ENCODE measurements at regions not wholly inside any gene's neighbourhood (a gene's known extent, or its start where the extent isn't known, plus 50 kb on each side); places are given as distances from the start of the nearest gene placed in this dataset.
"Not testable (repeated sequence)": the region's sequence is repeated elsewhere in the genome, so short reads cannot be mapped to it uniquely, and the experiment has no call there.

GRCh38 chr12:127503246-127503645, 763.7 kb upstream of the TMEM132C start:
- no peak for DNase-seq (ENCODE audit: low read depth in 2 of 2)

- not testable (repeated sequence) for DNase-seq (ENCODE audit: low read depth in 2 of 2)
Measured at GRCh38 chr12:127503996-127504395, 763.0 kb upstream of the TMEM132C start.

GRCh38 chr12:127504874-127505273, 762.1 kb upstream of the TMEM132C start:
- no peak for DNase-seq (ENCODE audit: low read depth in 2 of 2)

GRCh38 chr12:127507341-127507740, 759.6 kb upstream of the TMEM132C start:
- DNase-seq (ENCODE audit: low read depth in 2 of 2), result no peak

GRCh38 chr12:127509066-127509778, 757.7 kb upstream of the TMEM132C start:
- DNase-seq (ENCODE audit: low read depth in 2 of 2), result peak; percentile 92 to 94

GRCh38 chr12:127515941-127516340, 751.0 kb upstream of the TMEM132C start:
- DNase-seq (ENCODE audit: low read depth in 2 of 2), result no peak

GRCh38 chr12:127516467-127516866, 750.5 kb upstream of the TMEM132C start:
- DNase-seq (ENCODE audit: low read depth in 2 of 2), result no peak

GRCh38 chr12:127519779-127520178, 747.2 kb upstream of the TMEM132C start:
- DNase-seq (ENCODE audit: low read depth in 2 of 2), result no peak

GRCh38 chr12:127526925-127527324, 740.0 kb upstream of the TMEM132C start:
- DNase-seq (ENCODE audit: low read depth in 2 of 2), result no peak

- no peak for DNase-seq (ENCODE audit: low read depth in 2 of 2)
Measured at GRCh38 chr12:127528551-127528950, 738.4 kb upstream of the TMEM132C start.

GRCh38 chr12:127531542-127531941, 735.4 kb upstream of the TMEM132C start:
- no peak for DNase-seq (ENCODE audit: low read depth in 2 of 2)

GRCh38 chr12:127533353-127533752, 733.6 kb upstream of the TMEM132C start:
- no peak for DNase-seq (ENCODE audit: low read depth in 2 of 2)

GRCh38 chr12:127536833-127537428, 730.0 kb upstream of the TMEM132C start:
- DNase-seq (ENCODE audit: low read depth in 2 of 2), result no peak

- no peak for DNase-seq (ENCODE audit: low read depth in 2 of 2)
Measured at GRCh38 chr12:127538316-127538715, 728.7 kb upstream of the TMEM132C start.

- DNase-seq (ENCODE audit: low read depth in 2 of 2), result no peak
Measured at GRCh38 chr12:127539226-127539858, 727.6 kb upstream of the TMEM132C start.

- DNase-seq (ENCODE audit: low read depth in 2 of 2), result no peak
Measured at GRCh38 chr12:127542391-127542790, 724.6 kb upstream of the TMEM132C start.

- DNase-seq (ENCODE audit: low read depth in 2 of 2), result no peak
Measured at GRCh38 chr12:127542931-127543330, 724.0 kb upstream of the TMEM132C start.

GRCh38 chr12:127546721-127547505, 720.1 kb upstream of the TMEM132C start:
- no peak for DNase-seq (ENCODE audit: low read depth in 2 of 2)

- peak; percentile 32 to 36 for DNase-seq (ENCODE audit: low read depth in 2 of 2)
Measured at GRCh38 chr12:127548123-127548553, 718.8 kb upstream of the TMEM132C start.

- DNase-seq (ENCODE audit: low read depth in 2 of 2), result peak; percentile 15 to 24
Measured at GRCh38 chr12:127550271-127550670, 716.7 kb upstream of the TMEM132C start.

GRCh38 chr12:127552838-127553237, 714.1 kb upstream of the TMEM132C start:
- no peak for DNase-seq (ENCODE audit: low read depth in 2 of 2)

GRCh38 chr12:127555071-127555470, 711.9 kb upstream of the TMEM132C start:
- no peak for DNase-seq (ENCODE audit: low read depth in 2 of 2)
